ENCODE measurements at regions not wholly inside any gene's neighbourhood (a gene's known extent, or its start where the extent isn't known, plus 50 kb on each side); places are given as distances from the start of the nearest gene placed in this dataset.

DNA sequence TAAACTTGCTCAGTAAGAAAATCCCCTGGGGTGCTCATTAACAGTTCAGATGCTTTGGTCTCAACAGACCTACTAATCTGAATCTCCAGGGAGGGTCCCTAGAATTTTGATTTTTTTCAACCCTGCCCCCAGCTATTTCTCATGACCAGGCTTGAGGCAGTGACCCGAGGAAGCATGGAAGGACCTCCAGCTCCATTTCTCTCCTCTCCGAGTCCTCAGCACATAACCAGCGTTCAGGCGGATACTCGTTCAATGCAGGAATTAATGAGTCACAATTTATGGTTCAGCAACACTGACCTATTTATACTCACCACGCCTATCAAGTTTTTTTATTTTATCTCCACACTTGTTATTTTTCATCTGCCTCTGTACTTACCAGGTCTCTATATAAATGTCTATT is 369.2 kb upstream of the CDH4 start:
- TF ChIP-seq POLR2AphosphoS5 (IDR thresholded peaks at IDR 0.05; ENCODE audit: low read depth, low read length) (no peak), POLR2A (IDR thresholded peaks at IDR 0.05; ENCODE audit: low read depth, low read length) (no peak), PAX5 (IDR thresholded peaks at IDR 0.05; ENCODE audit: insufficient read depth, low read length, severe bottlenecking) (no peak), TAF1 (IDR thresholded peaks at IDR 0.05; ENCODE audit: low read depth, low read length) (no peak)

Measured in GM12891 (cell line).